Tibial artery (tissue), 4 donors: ENCODE measurements at regions not wholly inside any gene's neighbourhood (a gene's known extent, or its start where the extent isn't known, plus 50 kb on each side); places are given as distances from the start of the nearest gene placed in this dataset.

ENCODE experiments used
- DNase-seq, 2 donors: peaks; one replicate each; pipeline ENCODE4 v3.0.0-alpha.2; 2019
- H3K27ac ChIP-seq, 2 donors: fragments of 200-600 bp; sonication (generic) in 1 of 2; 1 replicate in 1 of 2; 2 replicates in 1 of 2; pipeline ENCODE4 v1.5.1; 2018 to 2019; ENCODE audit warnings: mild to moderate bottlenecking in 1 of 2
- H3K27me3 ChIP-seq, 2 donors: fragments of 200-600 bp; sonication (generic) in 1 of 2; one replicate each; pipeline versions ENCODE4 v1.5.1 to v1.6.0; 2016 to 2019
- H3K36me3 ChIP-seq, 3 donors: fragments of 200-600 bp; sonication (generic) in 2 of 3; one replicate each; pipeline ENCODE4 v1.5.1; 2016 to 2019; ENCODE audit warnings: mild to moderate bottlenecking in 2 of 3
- H3K4me1 ChIP-seq, 4 donors: fragments of 200-600 bp; sonication (generic) in 2 of 4; 1 replicate in 3 of 4; 2 replicates in 1 of 4; pipeline ENCODE4 v1.5.1; 2016 to 2019
- H3K4me3 ChIP-seq, 2 donors: fragments of 200-600 bp; sonication (generic) in 1 of 2; 1 replicate in 1 of 2; 2 replicates in 1 of 2; pipeline ENCODE4 v1.5.1; 2018 to 2019; ENCODE audit warnings: mild to moderate bottlenecking in 2 of 2
- H3K9me3 ChIP-seq, 3 donors: fragments of 200-600 bp; sonication (generic) in 1 of 3; one replicate each; pipeline ENCODE4 v1.5.1; 2016 to 2019
- CTCF ChIP-seq, 2 experiments: fragments of 200-600 bp in 1 of 2; fragments of 450-650 bp in 1 of 2; IDR thresholded peaks; one replicate each; pipeline ENCODE4 v1.5.1; 2017 to 2019; ENCODE audit warnings: antibody characterized with exemption in 2 of 2, mild to moderate bottlenecking in 1 of 2, moderate library complexity in 1 of 2
- intact Hi-C: fragments of 100-400 bp; cut with DNase I; formaldehyde crosslinking; loops from one replicate; pipeline ENCODE4 v1.15.0; 2023; ENCODE audit warnings: low total_unique reads

GRCh38 chr12:75589801-75590200, 78.4 kb upstream of the KRR1 start:
- Histone ChIP-seq H3K4me3 (no peak overlapping the region), H3K9me3 (no peaks in the 10 kb centered on the region), H3K27me3 (no peaks in the 10 kb centered on the region), H3K27ac (no peak overlapping the region), H3K36me3 (no peaks in the 10 kb centered on the region), H3K4me1 (peaks cover 0 to 9% (median 0%) of the 10 kb centered on the region in 4 donors)
- intact Hi-C loops = no loop called here
- no peak for TF ChIP-seq CTCF (IDR thresholded peaks at IDR 0.05)
- DNase-seq = no peak

- no peak overlapping the region for H3K27ac ChIP-seq
- intact Hi-C loops = no loop called here
- no peak for TF ChIP-seq CTCF (IDR thresholded peaks at IDR 0.05)
- H3K4me3 ChIP-seq = no peak overlapping the region
- H3K36me3 ChIP-seq = no peaks in the 10 kb centered on the region
- H3K9me3 ChIP-seq = no peaks in the 10 kb centered on the region
- H3K4me1 ChIP-seq = peaks cover 0 to 12% (median 0%) of the 10 kb centered on the region in 4 donors
- H3K27me3 ChIP-seq = no peaks in the 10 kb centered on the region
- no peak for DNase-seq
Measured at GRCh38 chr12:75587340-75588106, 76.1 kb upstream of the KRR1 start.

- Histone ChIP-seq H3K27me3 (no peaks in the 10 kb centered on the region), H3K36me3 (no peaks in the 10 kb centered on the region), H3K27ac (no peak overlapping the region), H3K4me1 (peaks cover 0 to 12% (median 0%) of the 10 kb centered on the region in 4 donors), H3K9me3 (no peaks in the 10 kb centered on the region), H3K4me3 (no peak overlapping the region)
- no peak for TF ChIP-seq CTCF (IDR thresholded peaks at IDR 0.05)
- intact Hi-C loops = no loop called here
- no peak for DNase-seq
Measured at GRCh38 chr12:75585330-75585729, 73.9 kb upstream of the KRR1 start.

GRCh38 chr12:75583355-75583754, 71.9 kb upstream of the KRR1 start:
- no peaks in the 10 kb centered on the region for H3K27me3 ChIP-seq
- H3K36me3 ChIP-seq = no peaks in the 10 kb centered on the region
- peaks cover 0 to 12% (median 0%) of the 10 kb centered on the region in 4 donors for H3K4me1 ChIP-seq
- no peak overlapping the region for H3K27ac ChIP-seq
- TF ChIP-seq CTCF (IDR thresholded peaks at IDR 0.05) = no peak
- no peak for DNase-seq
- H3K9me3 ChIP-seq = no peaks in the 10 kb centered on the region
- intact Hi-C loops = no loop called here
- H3K4me3 ChIP-seq = no peak overlapping the region

GRCh38 chr12:75581515-75581914, 70.1 kb upstream of the KRR1 start:
- no peak for DNase-seq
- H3K27ac ChIP-seq = no peak overlapping the region
- TF ChIP-seq CTCF (IDR thresholded peaks at IDR 0.05) = no peak
- peaks cover 0 to 12% (median 0%) of the 10 kb centered on the region in 4 donors for H3K4me1 ChIP-seq
- no peaks in the 10 kb centered on the region for H3K27me3 ChIP-seq
- no peak overlapping the region for H3K4me3 ChIP-seq
- no peaks in the 10 kb centered on the region for H3K36me3 ChIP-seq
- intact Hi-C loops = no loop called here
- H3K9me3 ChIP-seq = no peaks in the 10 kb centered on the region
